Large intestine (tissue), 3 donors: ENCODE measurements at regions not wholly inside any gene's neighbourhood (a gene's known extent, or its start where the extent isn't known, plus 50 kb on each side); places are given as distances from the start of the nearest gene placed in this dataset.
A peak's percentile ranks its signal among the peaks of the same experiment; 100 is the strongest.

ENCODE experiments used
- DNase-seq, 2 donors: peaks; one replicate each; pipeline versions ENCODE4 v3.0.0 to v3.0.0-alpha.2; 2013
- H3K27ac ChIP-seq: one replicate; pipeline ENCODE4 v1.5.1; 2013; ENCODE audit warnings: low read length
- H3K27me3 ChIP-seq: 2 replicates; pipeline ENCODE4 v1.6.1; 2013; ENCODE audit warnings: low read length; ENCODE audit not compliant: control insufficient read depth, insufficient read depth
- H3K36me3 ChIP-seq: 2 replicates; pipeline ENCODE4 v1.6.1; 2013; ENCODE audit warnings: low read length; ENCODE audit not compliant: control insufficient read depth, insufficient read depth
- H3K4me1 ChIP-seq: one replicate; pipeline ENCODE4 v1.6.1; 2013; ENCODE audit warnings: low read length; ENCODE audit not compliant: control insufficient read depth, insufficient read depth
- H3K4me3 ChIP-seq: one replicate; pipeline ENCODE4 v1.5.1; 2013; ENCODE audit warnings: low read length
- H3K9me3 ChIP-seq: one replicate; pipeline ENCODE4 v1.6.1; 2013; ENCODE audit warnings: mild to moderate bottlenecking, low read depth, low read length, moderate library complexity; ENCODE audit not compliant: control insufficient read depth
- WGBS: methylation state at CpG from one replicate; pipeline ENCODE4 v1.1.5; 2013; ENCODE audit warnings: low lambda C conversion rate; ENCODE audit not compliant: insufficient coverage; 5-methylcytosine and 5-hydroxymethylcytosine counted together

DNA sequence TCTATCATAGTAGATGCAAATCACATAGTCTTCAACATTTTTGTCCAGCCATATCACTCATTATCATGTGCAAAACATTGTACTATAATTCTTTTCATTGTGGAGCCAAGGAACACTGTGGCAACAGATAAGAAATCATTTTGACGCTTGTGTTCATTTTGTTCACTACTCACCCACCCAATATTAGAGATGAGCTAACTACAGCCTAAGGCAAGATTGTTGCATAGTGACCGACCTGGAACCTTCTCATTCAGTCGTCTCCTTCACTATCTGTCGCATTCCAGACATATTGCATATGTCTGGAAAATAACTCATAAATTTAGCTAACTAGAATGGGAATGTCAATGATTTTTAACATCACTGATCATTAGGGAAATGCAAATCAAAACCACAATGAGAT lies 270.3 kb downstream of the CGGBP1 start:
- no peak for DNase-seq
- no peaks in the 10 kb centered on the region for H3K9me3 ChIP-seq
- 90% methylated on average over 2 of the region's 4 CpGs for WGBS

DNA sequence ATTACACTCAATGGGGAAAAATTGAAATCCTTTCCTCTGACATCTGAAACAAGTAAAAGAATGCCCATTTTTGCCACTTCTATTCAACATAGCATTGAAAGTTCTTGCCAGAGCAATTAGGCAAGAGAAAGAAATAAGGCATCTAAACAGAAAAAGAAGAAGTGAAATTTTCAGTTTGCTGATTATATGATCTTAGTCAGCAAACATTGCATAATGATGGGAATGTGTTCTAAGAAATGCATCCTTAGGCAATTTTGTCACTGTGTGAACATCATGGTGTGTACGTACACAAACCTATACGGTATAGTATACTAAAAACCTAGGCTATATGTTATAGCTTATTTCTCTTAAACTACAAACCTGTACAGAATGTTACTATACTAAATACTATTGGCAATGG lies 278.0 kb downstream of the CGGBP1 start:
- Histone ChIP-seq H3K4me1 (no peaks in the 10 kb centered on the region), H3K4me3 (no peak overlapping the region)
- WGBS = no CpG with 5 or more reads among the region's 2 CpGs

More for the DNA sequence above, 270.3 kb downstream of the CGGBP1 start:
- H3K36me3 ChIP-seq = no peaks in the 10 kb centered on the region
- H3K4me1 ChIP-seq = no peaks in the 10 kb centered on the region
- H3K27me3 ChIP-seq = peaks cover 22% of the 10 kb centered on the region
- H3K4me3 ChIP-seq = no peak overlapping the region
- no peak overlapping the region for H3K27ac ChIP-seq

GRCh38 chr3:87778876-87779275 lies 279.9 kb downstream of the CGGBP1 start:
- WGBS = 100% methylated on average over 1 of the region's 1 CpG
- no peaks in the 10 kb centered on the region for H3K36me3 ChIP-seq
- no peaks in the 10 kb centered on the region for H3K9me3 ChIP-seq
- no peak overlapping the region for H3K4me3 ChIP-seq
- H3K4me1 ChIP-seq = no peaks in the 10 kb centered on the region
- DNase-seq = no peak
- H3K27ac ChIP-seq = no peak overlapping the region
- H3K27me3 ChIP-seq = no peaks in the 10 kb centered on the region

More for the DNA sequence above, 278.0 kb downstream of the CGGBP1 start:
- Histone ChIP-seq H3K27ac (no peak overlapping the region), H3K9me3 (no peaks in the 10 kb centered on the region), H3K36me3 (no peaks in the 10 kb centered on the region), H3K27me3 (no peaks in the 10 kb centered on the region)
- DNase-seq = no peak

GRCh38 chr3:87771337-87772192 lies 287.2 kb downstream of the CGGBP1 start:
- no peaks in the 10 kb centered on the region for H3K27me3 ChIP-seq
- no CpG with 5 or more reads among the region's 5 CpGs for whole genome bisulfite sequencing
- DNase-seq = peak; percentile 22 to 23
- H3K27ac ChIP-seq = no peak overlapping the region
- H3K4me1 ChIP-seq = no peaks in the 10 kb centered on the region
- H3K4me3 ChIP-seq = no peak overlapping the region
- no peaks in the 10 kb centered on the region for H3K9me3 ChIP-seq
- no peaks in the 10 kb centered on the region for H3K36me3 ChIP-seq

DNA sequence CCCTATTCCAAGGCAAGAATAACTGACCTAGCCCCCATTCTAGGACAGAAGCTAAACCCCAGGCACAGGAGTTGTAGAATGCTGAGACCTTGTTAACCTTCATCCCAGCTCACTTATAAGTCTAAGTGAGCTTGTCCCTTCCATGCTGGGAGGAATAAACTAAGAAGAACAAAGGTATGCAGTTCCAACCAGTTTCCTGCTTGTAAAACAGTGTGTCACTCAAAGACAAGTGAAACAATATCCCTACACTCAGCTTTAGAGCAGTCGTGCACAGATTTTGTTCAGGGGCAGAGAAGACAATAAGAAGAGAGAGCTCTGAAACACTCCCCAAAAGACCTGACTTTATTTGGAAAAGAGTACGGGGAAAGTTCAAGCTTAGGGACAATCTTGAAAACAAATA lies 292.1 kb downstream of the CGGBP1 start:
- no peak for DNase-seq
- Histone ChIP-seq H3K4me1 (no peaks in the 10 kb centered on the region), H3K9me3 (no peaks in the 10 kb centered on the region), H3K36me3 (no peaks in the 10 kb centered on the region), H3K27me3 (no peaks in the 10 kb centered on the region), H3K27ac (no peak overlapping the region), H3K4me3 (no peak overlapping the region)
- 67% methylated on average over 1 of the region's 2 CpGs for WGBS

DNA sequence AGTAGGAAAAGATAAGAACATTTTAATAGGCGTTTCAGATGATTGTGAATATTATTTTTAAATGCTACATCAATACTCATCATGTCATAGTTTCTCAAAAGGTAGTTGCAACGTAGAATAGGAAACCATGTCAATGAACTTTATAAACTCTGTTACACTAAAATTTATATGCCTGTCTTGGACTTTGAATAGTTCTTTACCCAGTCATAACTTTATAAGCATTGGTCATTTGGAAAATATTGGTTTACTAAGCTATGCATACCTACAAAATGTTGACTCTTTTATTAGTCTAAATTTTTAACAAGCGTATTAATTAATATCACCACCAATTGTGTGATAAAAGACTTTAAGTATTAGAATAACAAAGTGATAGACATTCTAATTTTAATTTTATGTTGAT lies 293.5 kb downstream of the CGGBP1 start:
- WGBS = 93% methylated on average over 3 of the region's 3 CpGs
- no peaks in the 10 kb centered on the region for H3K36me3 ChIP-seq
- H3K27me3 ChIP-seq = no peaks in the 10 kb centered on the region
- no peak overlapping the region for H3K4me3 ChIP-seq
- no peaks in the 10 kb centered on the region for H3K4me1 ChIP-seq
- DNase-seq = no peak
- no peaks in the 10 kb centered on the region for H3K9me3 ChIP-seq
- no peak overlapping the region for H3K27ac ChIP-seq

DNA sequence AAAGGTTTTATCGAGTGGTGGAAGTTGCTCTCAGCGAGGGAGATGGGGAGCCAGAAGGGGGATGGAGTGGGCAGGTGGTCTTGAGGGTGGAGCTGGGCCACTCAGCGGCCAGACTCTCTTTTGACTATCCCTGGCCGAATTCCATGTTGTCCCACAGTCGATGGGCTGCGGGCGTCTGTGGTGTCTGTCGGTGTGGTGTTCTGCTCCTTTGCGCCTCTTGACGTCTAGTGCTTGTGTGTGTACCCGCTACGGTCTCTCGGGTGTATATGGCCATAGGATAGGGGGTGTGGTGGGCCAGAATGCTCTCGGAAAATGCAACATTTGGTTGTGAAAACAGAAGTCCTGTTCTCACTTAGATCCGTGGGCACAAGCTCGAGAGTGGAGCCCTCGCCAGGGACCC lies 297.0 kb downstream of the CGGBP1 start:
- Histone ChIP-seq H3K4me1 (no peaks in the 10 kb centered on the region), H3K27me3 (no peaks in the 10 kb centered on the region), H3K9me3 (no peaks in the 10 kb centered on the region), H3K4me3 (no peak overlapping the region), H3K27ac (no peak overlapping the region), H3K36me3 (no peaks in the 10 kb centered on the region)
- DNase-seq = no peak
- WGBS = no CpG with 5 or more reads among the region's 17 CpGs

DNA sequence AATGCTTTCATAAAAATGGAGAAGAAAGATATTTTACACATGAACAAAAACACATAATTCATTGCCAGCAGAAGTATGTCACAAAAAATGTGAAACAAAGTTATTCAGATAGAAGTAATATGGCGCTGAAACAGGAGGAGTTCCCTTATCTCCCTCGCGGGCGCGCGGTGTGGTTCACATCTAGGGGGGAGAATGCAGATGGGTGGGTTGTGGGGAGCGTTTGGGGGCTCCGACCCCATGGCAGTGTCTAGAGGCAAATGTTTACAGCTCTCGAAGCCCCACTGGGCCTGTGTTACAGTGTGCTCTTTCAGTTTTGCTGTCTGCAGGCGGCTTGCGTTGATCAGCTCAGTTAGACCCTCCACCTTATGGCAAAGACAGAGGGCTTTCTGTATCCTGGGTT lies 297.5 kb downstream of the CGGBP1 start:
- no peaks in the 10 kb centered on the region for H3K27me3 ChIP-seq
- no peaks in the 10 kb centered on the region for H3K36me3 ChIP-seq
- no peak overlapping the region for H3K4me3 ChIP-seq
- H3K27ac ChIP-seq = no peak overlapping the region
- H3K4me1 ChIP-seq = no peaks in the 10 kb centered on the region
- no peaks in the 10 kb centered on the region for H3K9me3 ChIP-seq
- no CpG with 5 or more reads among the region's 11 CpGs for WGBS
- no peak for DNase-seq

DNA sequence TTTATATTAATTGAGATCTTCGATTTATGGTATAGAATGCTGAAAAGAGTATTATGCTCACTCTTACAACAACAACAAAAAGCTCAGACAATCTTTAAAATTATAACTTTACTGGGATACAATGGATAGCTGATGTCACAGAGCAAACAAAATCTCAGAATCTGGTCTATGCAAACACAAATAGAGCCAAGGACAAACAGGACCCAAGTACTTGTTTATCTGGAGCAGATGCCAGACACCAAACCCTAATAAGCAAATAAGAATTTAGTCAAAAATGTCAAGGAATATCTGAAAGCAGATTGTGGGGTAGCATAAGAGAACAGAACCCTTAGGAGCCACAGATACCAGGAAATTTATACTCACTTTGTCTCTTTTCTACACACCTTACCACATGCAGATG lies 302.2 kb downstream of the CGGBP1 start:
- no peaks in the 10 kb centered on the region for H3K4me1 ChIP-seq
- H3K36me3 ChIP-seq = no peaks in the 10 kb centered on the region
- H3K9me3 ChIP-seq = no peaks in the 10 kb centered on the region
- H3K27me3 ChIP-seq = no peaks in the 10 kb centered on the region
- H3K4me3 ChIP-seq = no peak overlapping the region
- WGBS = 100% methylated on average over 1 of the region's 1 CpG
- DNase-seq = no peak
- H3K27ac ChIP-seq = no peak overlapping the region

DNA sequence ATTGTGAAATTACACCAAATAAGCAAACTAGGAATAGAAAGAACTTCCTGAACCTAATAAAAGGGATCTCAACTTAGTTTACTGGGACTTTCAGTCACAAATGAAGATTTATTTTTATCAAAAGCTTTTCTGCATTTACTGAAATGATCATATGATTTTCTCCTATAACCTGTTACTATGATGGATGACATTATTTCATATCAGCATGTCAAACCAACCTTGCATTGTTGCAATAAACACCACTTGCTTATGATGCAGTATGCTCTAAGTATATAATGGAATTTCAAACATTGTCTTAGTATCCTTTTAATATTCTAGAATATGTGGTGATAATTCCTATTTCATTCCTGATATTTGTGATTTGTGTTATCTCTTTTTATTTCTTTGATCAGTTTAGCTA lies 303.0 kb downstream of the CGGBP1 start:
- no peak for DNase-seq
- Histone ChIP-seq H3K27me3 (no peaks in the 10 kb centered on the region), H3K9me3 (no peaks in the 10 kb centered on the region), H3K4me1 (no peaks in the 10 kb centered on the region), H3K27ac (no peak overlapping the region), H3K4me3 (no peak overlapping the region), H3K36me3 (no peaks in the 10 kb centered on the region)

DNA sequence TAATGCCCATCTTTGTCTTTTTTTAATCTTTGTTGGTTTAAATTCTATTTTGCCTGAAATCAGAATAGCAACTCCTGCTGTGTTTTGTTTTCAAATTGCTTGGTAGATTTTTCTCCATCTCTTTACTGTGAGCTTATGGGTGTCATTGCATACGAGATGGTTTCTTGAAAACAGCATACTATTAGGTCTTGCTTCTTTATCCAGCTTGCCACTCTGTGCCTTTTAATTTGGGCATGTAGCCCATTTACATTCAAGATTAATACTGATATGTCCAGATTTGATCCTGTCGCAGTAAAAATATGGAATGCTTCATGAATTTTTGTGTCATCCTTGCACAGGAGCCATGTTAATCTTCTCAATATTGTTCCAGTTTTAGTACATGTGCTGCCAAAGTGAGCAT lies 316.6 kb downstream of the CGGBP1 start:
- no peak overlapping the region for H3K4me3 ChIP-seq
- WGBS = 94% methylated on average over 2 of the region's 2 CpGs

More for the DNA sequence above, 316.6 kb downstream of the CGGBP1 start:
- H3K27ac ChIP-seq = no peak overlapping the region
- H3K4me1 ChIP-seq = no peaks in the 10 kb centered on the region
- DNase-seq = no peak
- H3K36me3 ChIP-seq = no peaks in the 10 kb centered on the region
- H3K27me3 ChIP-seq = no peaks in the 10 kb centered on the region
- H3K9me3 ChIP-seq = peaks cover 12% of the 10 kb centered on the region
